HG03159 (cell line): ENCODE measurements at regions not wholly inside any gene's neighbourhood (a gene's known extent, or its start where the extent isn't known, plus 50 kb on each side); places are given as distances from the start of the nearest gene placed in this dataset.
"Not testable (repeated sequence)": the region's sequence is repeated elsewhere in the genome, so short reads cannot be mapped to it uniquely, and the experiment has no call there.

Experiments
- ATAC-seq: cut with Tn5 transposase; IDR thresholded peaks from one replicate; pipeline ENCODE4 v1.9.1; 2021; ENCODE audit warnings: mild to moderate bottlenecking, moderate library complexity; ENCODE audit not compliant: unreplicated experiment

GRCh38 chr13:50154697-50155096, 139.5 kb downstream of the KCNRG start:
- ATAC-seq, result no peak

- no peak for ATAC-seq
Observed at GRCh38 chr13:50156140-50156539, 140.9 kb downstream of the KCNRG start.

- no peak for ATAC-seq
Observed at GRCh38 chr13:50156561-50157127, 141.4 kb downstream of the KCNRG start.

GRCh38 chr13:50158385-50159165, 143.3 kb downstream of the KCNRG start:
- no peak for ATAC-seq

- ATAC-seq, result no peak
Observed at GRCh38 chr13:50159607-50160006, 144.4 kb downstream of the KCNRG start.

GRCh38 chr13:50161052-50161451, 145.8 kb downstream of the KCNRG start:
- no peak for ATAC-seq

GRCh38 chr13:50162001-50162400, 146.8 kb downstream of the KCNRG start:
- ATAC-seq, result no peak

- no peak for ATAC-seq
Observed at GRCh38 chr13:50162567-50162966, 147.3 kb downstream of the KCNRG start.

- no peak for ATAC-seq
Observed at GRCh38 chr13:50167224-50167947, 152.1 kb downstream of the KCNRG start.

- ATAC-seq, result no peak
Observed at GRCh38 chr13:50167967-50168366, 152.7 kb downstream of the KCNRG start.

GRCh38 chr13:50168786-50169185, 153.5 kb downstream of the KCNRG start:
- no peak for ATAC-seq

- ATAC-seq, result no peak
Observed at GRCh38 chr13:50170447-50171037, 155.3 kb downstream of the KCNRG start.

GRCh38 chr13:50171590-50172282, 156.5 kb downstream of the KCNRG start:
- ATAC-seq, result no peak

- ATAC-seq, result not testable (repeated sequence)
Observed at GRCh38 chr13:50173045-50173444, 157.8 kb downstream of the KCNRG start.

GRCh38 chr13:50174630-50175029, 159.4 kb downstream of the KCNRG start:
- ATAC-seq, result no peak

GRCh38 chr13:50179977-50180376, 164.7 kb downstream of the KCNRG start:
- no peak for ATAC-seq

GRCh38 chr13:50185769-50186763, 170.8 kb downstream of the KCNRG start:
- ATAC-seq, result not testable (repeated sequence)

- no peak for ATAC-seq
Observed at GRCh38 chr13:50187352-50188029, 172.2 kb downstream of the KCNRG start.

- ATAC-seq, result no peak
Observed at GRCh38 chr13:50188696-50189095, 173.5 kb downstream of the KCNRG start.
